ENCODE measurements at regions not wholly inside any gene's neighbourhood (a gene's known extent, or its start where the extent isn't known, plus 50 kb on each side); places are given as distances from the start of the nearest gene placed in this dataset.
"Not testable (repeated sequence)": the region's sequence is repeated elsewhere in the genome, so short reads cannot be mapped to it uniquely, and the experiment has no call there.

GRCh38 chr10:21359202-21359601 lies 166.3 kb downstream of the SKIDA1 start:
- Histone ChIP-seq H3K9ac (ENCODE audit: low read depth, low read length) (no peak overlapping the region), H3K9me3 (replicated peaks; ENCODE audit: low read length) (no peaks in the 10 kb centered on the region), H3K4me2 (ENCODE audit: low read length) (no peak overlapping the region), H3K27me3 (ENCODE audit: control insufficient read depth, insufficient read depth, low read length) (no peaks in the 10 kb centered on the region), H3K4me3 (ENCODE audit: low read length) (no peak overlapping the region), H3K36me3 (ENCODE audit: insufficient read depth, low read length) (no peaks in the 10 kb centered on the region), H3K4me1 (ENCODE audit: control insufficient read depth, insufficient read depth, low read length) (peaks cover 13% of the 10 kb centered on the region)

- no peak overlapping the region for H3K9ac ChIP-seq (ENCODE audit: low read depth, low read length)
- H3K9me3 ChIP-seq (replicated peaks; ENCODE audit: low read length) = no peaks in the 10 kb centered on the region
- no peaks in the 10 kb centered on the region for H3K4me1 ChIP-seq (ENCODE audit: control insufficient read depth, insufficient read depth, low read length)
- H3K4me2 ChIP-seq (ENCODE audit: low read length) = no peak overlapping the region
- no peaks in the 10 kb centered on the region for H3K36me3 ChIP-seq (ENCODE audit: insufficient read depth, low read length)
- H3K27me3 ChIP-seq (ENCODE audit: control insufficient read depth, insufficient read depth, low read length) = no peaks in the 10 kb centered on the region
- no peak overlapping the region for H3K4me3 ChIP-seq (ENCODE audit: low read length)
These were observed 169.9 kb downstream of the SKIDA1 start for GRCh38 chr10:21355591-21356011.

GRCh38 chr10:21352886-21353285 lies 172.6 kb downstream of the SKIDA1 start:
- Histone ChIP-seq H3K4me2 (ENCODE audit: low read length) (no peak overlapping the region), H3K4me1 (ENCODE audit: control insufficient read depth, insufficient read depth, low read length) (no peaks in the 10 kb centered on the region), H3K9me3 (replicated peaks; ENCODE audit: low read length) (no peaks in the 10 kb centered on the region), H3K36me3 (ENCODE audit: insufficient read depth, low read length) (no peaks in the 10 kb centered on the region), H3K9ac (ENCODE audit: low read depth, low read length) (no peak overlapping the region), H3K27me3 (ENCODE audit: control insufficient read depth, insufficient read depth, low read length) (no peaks in the 10 kb centered on the region), H3K4me3 (ENCODE audit: low read length) (no peak overlapping the region)

- not testable (repeated sequence) for H3K4me2 ChIP-seq (ENCODE audit: low read length); H3K9me3 ChIP-seq (replicated peaks; ENCODE audit: low read length); H3K9ac ChIP-seq (ENCODE audit: low read depth, low read length); H3K36me3 ChIP-seq (ENCODE audit: insufficient read depth, low read length); H3K4me1 ChIP-seq (ENCODE audit: control insufficient read depth, insufficient read depth, low read length); H3K4me3 ChIP-seq (ENCODE audit: low read length); H3K27me3 ChIP-seq (ENCODE audit: control insufficient read depth, insufficient read depth, low read length)
These were observed 173.9 kb downstream of the SKIDA1 start for GRCh38 chr10:21351594-21351993.

GRCh38 chr10:21349912-21350286 lies 175.6 kb downstream of the SKIDA1 start:
- Histone ChIP-seq H3K4me3 (ENCODE audit: low read length) (no peak overlapping the region), H3K36me3 (ENCODE audit: insufficient read depth, low read length) (no peaks in the 10 kb centered on the region), H3K9me3 (replicated peaks; ENCODE audit: low read length) (no peaks in the 10 kb centered on the region), H3K27me3 (ENCODE audit: control insufficient read depth, insufficient read depth, low read length) (no peaks in the 10 kb centered on the region), H3K9ac (ENCODE audit: low read depth, low read length) (no peak overlapping the region), H3K4me1 (ENCODE audit: control insufficient read depth, insufficient read depth, low read length) (no peaks in the 10 kb centered on the region), H3K4me2 (ENCODE audit: low read length) (peak overlapping the region; percentile 6)

- Histone ChIP-seq H3K9ac (ENCODE audit: low read depth, low read length) (no peak overlapping the region), H3K36me3 (ENCODE audit: insufficient read depth, low read length) (no peaks in the 10 kb centered on the region), H3K9me3 (replicated peaks; ENCODE audit: low read length) (no peaks in the 10 kb centered on the region), H3K4me1 (ENCODE audit: control insufficient read depth, insufficient read depth, low read length) (no peaks in the 10 kb centered on the region), H3K4me2 (ENCODE audit: low read length) (no peak overlapping the region), H3K4me3 (ENCODE audit: low read length) (no peak overlapping the region), H3K27me3 (ENCODE audit: control insufficient read depth, insufficient read depth, low read length) (no peaks in the 10 kb centered on the region)
These were observed 177.7 kb downstream of the SKIDA1 start for GRCh38 chr10:21347785-21348170.

GRCh38 chr10:21347043-21347784 lies 178.3 kb downstream of the SKIDA1 start:
- no peak overlapping the region for H3K4me2 ChIP-seq (ENCODE audit: low read length)
- no peak overlapping the region for H3K4me3 ChIP-seq (ENCODE audit: low read length)
- H3K27me3 ChIP-seq (ENCODE audit: control insufficient read depth, insufficient read depth, low read length) = no peaks in the 10 kb centered on the region
- H3K4me1 ChIP-seq (ENCODE audit: control insufficient read depth, insufficient read depth, low read length) = no peaks in the 10 kb centered on the region
- H3K9me3 ChIP-seq (replicated peaks; ENCODE audit: low read length) = no peaks in the 10 kb centered on the region
- no peaks in the 10 kb centered on the region for H3K36me3 ChIP-seq (ENCODE audit: insufficient read depth, low read length)
- no peak overlapping the region for H3K9ac ChIP-seq (ENCODE audit: low read depth, low read length)

- Histone ChIP-seq H3K4me1 (ENCODE audit: control insufficient read depth, insufficient read depth, low read length) (peaks cover 5% of the 10 kb centered on the region), H3K4me2 (ENCODE audit: low read length) (no peak overlapping the region), H3K4me3 (ENCODE audit: low read length) (no peak overlapping the region), H3K9ac (ENCODE audit: low read depth, low read length) (no peak overlapping the region), H3K9me3 (replicated peaks; ENCODE audit: low read length) (no peaks in the 10 kb centered on the region), H3K36me3 (ENCODE audit: insufficient read depth, low read length) (no peaks in the 10 kb centered on the region), H3K27me3 (ENCODE audit: control insufficient read depth, insufficient read depth, low read length) (no peaks in the 10 kb centered on the region)
These were observed 182.4 kb downstream of the SKIDA1 start for GRCh38 chr10:21343087-21343486.

GRCh38 chr10:21342499-21342898 lies 183.0 kb downstream of the SKIDA1 start:
- not testable (repeated sequence) for H3K4me1 ChIP-seq (ENCODE audit: control insufficient read depth, insufficient read depth, low read length); H3K27me3 ChIP-seq (ENCODE audit: control insufficient read depth, insufficient read depth, low read length); H3K9me3 ChIP-seq (replicated peaks; ENCODE audit: low read length)

GRCh38 chr10:21340331-21340730 lies 185.2 kb downstream of the SKIDA1 start:
- H3K4me2 ChIP-seq (ENCODE audit: low read length) = no peak overlapping the region
- no peaks in the 10 kb centered on the region for H3K36me3 ChIP-seq (ENCODE audit: insufficient read depth, low read length)
- H3K9me3 ChIP-seq (replicated peaks; ENCODE audit: low read length) = no peaks in the 10 kb centered on the region
- peaks cover 19% of the 10 kb centered on the region for H3K4me1 ChIP-seq (ENCODE audit: control insufficient read depth, insufficient read depth, low read length)
- no peaks in the 10 kb centered on the region for H3K27me3 ChIP-seq (ENCODE audit: control insufficient read depth, insufficient read depth, low read length)
- no peak overlapping the region for H3K9ac ChIP-seq (ENCODE audit: low read depth, low read length)
- no peak overlapping the region for H3K4me3 ChIP-seq (ENCODE audit: low read length)

More at GRCh38 chr10:21342499-21342898, 183.0 kb downstream of the SKIDA1 start:
- not testable (repeated sequence) for H3K9ac ChIP-seq (ENCODE audit: low read depth, low read length); H3K36me3 ChIP-seq (ENCODE audit: insufficient read depth, low read length); H3K4me3 ChIP-seq (ENCODE audit: low read length); H3K4me2 ChIP-seq (ENCODE audit: low read length)

GRCh38 chr10:21337171-21337792 lies 188.2 kb downstream of the SKIDA1 start:
- no peak overlapping the region for H3K4me2 ChIP-seq (ENCODE audit: low read length)
- H3K4me3 ChIP-seq (ENCODE audit: low read length) = no peak overlapping the region
- H3K9ac ChIP-seq (ENCODE audit: low read depth, low read length) = no peak overlapping the region
- H3K9me3 ChIP-seq (replicated peaks; ENCODE audit: low read length) = no peaks in the 10 kb centered on the region
- no peaks in the 10 kb centered on the region for H3K36me3 ChIP-seq (ENCODE audit: insufficient read depth, low read length)
- peaks cover 26% of the 10 kb centered on the region for H3K4me1 ChIP-seq (ENCODE audit: control insufficient read depth, insufficient read depth, low read length)
- H3K27me3 ChIP-seq (ENCODE audit: control insufficient read depth, insufficient read depth, low read length) = no peaks in the 10 kb centered on the region
